Muscle layer of duodenum (tissue), 2 donors: ENCODE measurements at regions not wholly inside any gene's neighbourhood (a gene's known extent, or its start where the extent isn't known, plus 50 kb on each side); places are given as distances from the start of the nearest gene placed in this dataset.

ENCODE experiments used
- H3K27ac ChIP-seq: one replicate; pipeline ENCODE4 v1.7.0; 2013; ENCODE audit warnings: mild to moderate bottlenecking, low read length
- H3K27me3 ChIP-seq: one replicate; pipeline ENCODE4 v1.7.0; 2013; ENCODE audit warnings: low read depth, mild to moderate bottlenecking, control low read depth, low read length
- H3K36me3 ChIP-seq, 2 donors: one replicate each; pipeline ENCODE4 v1.7.0; 2013; ENCODE audit warnings: low read length in 2 of 2, control low read depth in 1 of 2, mild to moderate bottlenecking in 1 of 2; ENCODE audit not compliant: insufficient read depth in 2 of 2, control insufficient read depth in 1 of 2
- H3K4me1 ChIP-seq, 2 donors: one replicate each; pipeline ENCODE4 v1.7.0; 2013; ENCODE audit warnings: low read length in 2 of 2, mild to moderate bottlenecking in 2 of 2, control low read depth in 1 of 2, moderate library complexity in 1 of 2; ENCODE audit not compliant: insufficient read depth in 2 of 2, control insufficient read depth in 1 of 2
- H3K4me3 ChIP-seq, 2 donors: one replicate each; pipeline ENCODE4 v1.7.0; 2013; ENCODE audit warnings: low read length in 2 of 2, low read depth in 1 of 2, mild to moderate bottlenecking in 1 of 2
- H3K9me3 ChIP-seq, 2 donors: one replicate each; pipeline ENCODE4 v1.7.0; 2013; ENCODE audit warnings: low read length in 2 of 2, control low read depth in 1 of 2, mild to moderate bottlenecking in 1 of 2; ENCODE audit not compliant: control insufficient read depth in 1 of 2
- donor health status: healthy.

GRCh38 chr9:90556897-90557675 is 85.5 kb downstream of the DIRAS2 start:
- Histone ChIP-seq H3K27ac (no peak overlapping the region), H3K27me3 (no peaks in the 10 kb centered on the region), H3K4me1 (no peaks in the 10 kb centered on the region), H3K4me3 (no peak overlapping the region), H3K9me3 (no peaks in the 10 kb centered on the region), H3K36me3 (no peaks in the 10 kb centered on the region)

DNA sequence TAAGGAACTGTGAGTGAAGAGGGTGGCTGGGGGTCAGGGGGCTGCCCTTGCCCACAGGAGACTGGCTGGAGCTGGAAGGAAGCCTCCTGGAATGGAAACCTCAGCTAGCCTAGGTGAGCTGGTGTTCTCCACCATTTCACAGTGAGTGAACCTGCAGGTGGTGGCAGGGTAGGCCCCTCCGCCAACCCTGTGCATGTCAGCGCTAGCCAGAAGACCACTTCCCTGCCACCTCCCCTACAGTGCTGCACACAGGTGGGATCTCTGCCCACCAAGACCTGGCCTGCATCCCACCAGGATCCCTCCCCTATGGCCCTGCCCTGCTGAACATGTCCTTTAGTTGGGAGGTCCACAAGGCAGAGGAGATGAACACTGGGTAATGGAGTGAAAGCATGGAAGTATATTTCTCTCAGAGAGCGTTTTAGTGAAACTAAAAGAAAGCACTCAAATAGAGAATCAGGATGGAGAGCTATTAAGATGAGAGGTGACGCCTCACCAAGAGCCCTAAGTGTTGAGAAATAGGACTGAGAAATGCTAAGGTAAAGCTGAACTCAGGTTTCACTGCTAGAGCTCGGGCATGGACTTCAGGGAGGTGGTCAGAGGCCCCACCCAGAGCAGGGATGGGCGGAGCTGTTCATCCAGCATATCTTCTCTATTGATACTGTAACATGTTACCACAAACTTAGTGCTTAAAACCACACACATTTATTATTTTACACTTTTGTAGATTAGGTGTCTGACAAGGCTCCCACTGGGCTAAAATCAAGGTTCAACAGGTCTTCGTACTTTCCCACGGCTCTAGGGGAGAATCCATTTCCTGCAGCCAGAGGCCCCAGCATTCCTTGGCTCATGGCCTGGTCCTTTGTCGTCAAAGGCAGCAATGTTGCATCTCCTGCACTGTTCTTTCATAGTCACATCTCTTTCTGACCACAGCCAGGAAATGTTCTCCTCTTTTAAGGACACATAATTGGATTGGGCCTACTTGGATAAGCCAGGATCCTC is 83.2 kb downstream of the DIRAS2 start:
- Histone ChIP-seq H3K4me1 (no peaks in the 10 kb centered on the region), H3K36me3 (no peaks in the 10 kb centered on the region), H3K27ac (no peak overlapping the region), H3K27me3 (no peaks in the 10 kb centered on the region), H3K4me3 (no peak overlapping the region), H3K9me3 (no peaks in the 10 kb centered on the region)
